Natural killer cell (primary cell): ENCODE measurements at regions not wholly inside any gene's neighbourhood (a gene's known extent, or its start where the extent isn't known, plus 50 kb on each side); places are given as distances from the start of the nearest gene placed in this dataset.

ENCODE experiments used
- ATAC-seq, 3 donors: fragments of 150-1000 bp in 2 of 3; fragments of 200-7000 bp in 1 of 3; cut with Tn5 transposase; 1 replicate in 1 of 3; 2 replicates in 2 of 3; pipeline ENCODE4 v1.10.0; 2021; ENCODE audit warnings: mild to moderate bottlenecking in 2 of 3, moderate library complexity in 2 of 3
- DNase-seq, 2 donors: peaks; one replicate each; pipeline versions ENCODE4 v3.0.0 to v3.0.0-alpha.2; 2013 to 2021; ENCODE audit warnings: mixed read lengths in 1 of 2
- H3K27ac ChIP-seq: one replicate; pipeline ENCODE4 v1.5.1; 2013; ENCODE audit warnings: mild to moderate bottlenecking, low read length
- H3K27me3 ChIP-seq: one replicate; pipeline ENCODE4 v1.6.1; 2013; ENCODE audit warnings: low read length; ENCODE audit not compliant: control insufficient read depth, insufficient read depth
- H3K36me3 ChIP-seq: one replicate; pipeline ENCODE4 v1.6.1; 2013; ENCODE audit warnings: low read length; ENCODE audit not compliant: control insufficient read depth, insufficient read depth
- H3K4me1 ChIP-seq: one replicate; pipeline ENCODE4 v1.6.1; 2013; ENCODE audit warnings: low read length; ENCODE audit not compliant: control insufficient read depth, insufficient read depth
- H3K4me3 ChIP-seq: one replicate; pipeline ENCODE4 v1.5.1; 2013; ENCODE audit warnings: low read length
- H3K9me3 ChIP-seq: one replicate; pipeline ENCODE4 v1.6.1; 2013; ENCODE audit warnings: low read length; ENCODE audit not compliant: control insufficient read depth, insufficient read depth
- H3K27ac Mint-ChIP-seq, 2 donors: one replicate each; pipeline ENCODE4 v1.8.0; 2022; ENCODE audit warnings: mild to moderate bottlenecking in 2 of 2, mixed read lengths in 2 of 2, moderate library complexity in 1 of 2
- H3K27me3 Mint-ChIP-seq, 2 donors: one replicate each; pipeline ENCODE4 v1.8.0; 2022; ENCODE audit warnings: low read depth in 2 of 2, mixed read lengths in 2 of 2
- H3K36me3 Mint-ChIP-seq: one replicate; pipeline ENCODE4 v1.8.0; 2022; ENCODE audit warnings: mixed read lengths
- H3K4me1 Mint-ChIP-seq, 2 donors: one replicate each; pipeline ENCODE4 v1.8.0; 2022; ENCODE audit warnings: mixed read lengths in 2 of 2
- H3K4me3 Mint-ChIP-seq: one replicate; pipeline ENCODE4 v1.8.0; 2022; ENCODE audit warnings: mild to moderate bottlenecking, moderate library complexity, mixed read lengths
- H3K9me3 Mint-ChIP-seq, 2 donors: one replicate each; pipeline ENCODE4 v1.8.0; 2022; ENCODE audit warnings: mixed read lengths in 2 of 2
- CTCF ChIP-seq: fragments of 200-600 bp; IDR thresholded peaks from one replicate; pipeline ENCODE4 v1.8.0; 2022; ENCODE audit warnings: antibody characterized with exemption
- WGBS: methylation state at CpG from one replicate; pipeline ENCODE4 v1.1.7; 2013; ENCODE audit warnings: missing lambda C conversion rate; ENCODE audit not compliant: insufficient coverage; 5-methylcytosine and 5-hydroxymethylcytosine counted together
- intact Hi-C: fragments of 100-400 bp; cut with micrococcal nuclease; formaldehyde crosslinking; loops from one replicate; pipeline ENCODE4 v1.14.2; 2022

- no peaks in the 10 kb centered on the region for H3K9me3 ChIP-seq
These were observed 341.9 kb upstream of the RORA start for GRCh38 chr15:61571026-61571425.

DNA sequence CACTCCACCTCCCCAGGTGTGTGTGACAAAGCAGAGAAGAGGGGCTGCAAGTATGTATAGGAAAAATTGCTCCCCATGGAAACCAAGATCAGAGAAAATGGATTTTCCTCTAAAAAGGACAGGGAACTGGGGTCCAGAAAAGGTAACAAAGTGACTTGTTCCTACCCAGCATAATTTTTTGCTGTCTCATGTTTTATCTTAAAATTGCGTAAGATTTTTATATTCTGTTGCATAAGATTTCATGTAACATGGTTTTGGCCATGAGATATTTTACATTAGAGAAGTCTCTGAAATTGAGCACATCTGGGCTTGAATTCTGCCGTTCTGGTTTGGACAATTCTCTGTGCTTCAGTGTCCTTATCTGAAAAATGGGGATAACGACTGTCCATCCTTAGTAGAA is 335.7 kb upstream of the RORA start:
- Histone ChIP-seq H3K4me3 (no peak overlapping the region), H3K4me1 (no peaks in the 10 kb centered on the region), H3K27ac (no peak overlapping the region), H3K9me3 (no peaks in the 10 kb centered on the region), H3K27me3 (no peaks in the 10 kb centered on the region), H3K36me3 (no peaks in the 10 kb centered on the region)
- Mint-ChIP-seq H3K27ac (no peak overlapping the region), H3K9me3 (no peaks in the 10 kb centered on the region), H3K4me3 (no peak overlapping the region), H3K36me3 (no peaks in the 10 kb centered on the region), H3K27me3 (peaks cover 16 to 47% of the 10 kb centered on the region in 2 donors), H3K4me1 (no peaks in the 10 kb centered on the region)
- DNase-seq (no peak), ATAC-seq (no peak)
- TF ChIP-seq CTCF = no peak
- intact Hi-C loops = no loop called here
- 69% methylated on average over 3 of the region's 3 CpGs for WGBS

More at GRCh38 chr15:61571026-61571425, 341.9 kb upstream of the RORA start:
- H3K27me3 Mint-ChIP-seq = peaks cover 6 to 16% of the 10 kb centered on the region in 2 donors
- Histone ChIP-seq H3K4me1 (no peaks in the 10 kb centered on the region), H3K27me3 (no peaks in the 10 kb centered on the region), H3K27ac (no peak overlapping the region), H3K36me3 (no peaks in the 10 kb centered on the region), H3K4me3 (no peak overlapping the region)
- WGBS = 88% methylated on average over 1 of the region's 1 CpG
- no peak overlapping the region for H3K27ac Mint-ChIP-seq
- H3K9me3 Mint-ChIP-seq = no peaks in the 10 kb centered on the region
- no peak for TF ChIP-seq CTCF
- DNase-seq (no peak), ATAC-seq (no peak)
- H3K4me3 Mint-ChIP-seq = no peak overlapping the region
- intact Hi-C loops = no loop called here
- no peaks in the 10 kb centered on the region for H3K36me3 Mint-ChIP-seq
- H3K4me1 Mint-ChIP-seq = no peaks in the 10 kb centered on the region

DNA sequence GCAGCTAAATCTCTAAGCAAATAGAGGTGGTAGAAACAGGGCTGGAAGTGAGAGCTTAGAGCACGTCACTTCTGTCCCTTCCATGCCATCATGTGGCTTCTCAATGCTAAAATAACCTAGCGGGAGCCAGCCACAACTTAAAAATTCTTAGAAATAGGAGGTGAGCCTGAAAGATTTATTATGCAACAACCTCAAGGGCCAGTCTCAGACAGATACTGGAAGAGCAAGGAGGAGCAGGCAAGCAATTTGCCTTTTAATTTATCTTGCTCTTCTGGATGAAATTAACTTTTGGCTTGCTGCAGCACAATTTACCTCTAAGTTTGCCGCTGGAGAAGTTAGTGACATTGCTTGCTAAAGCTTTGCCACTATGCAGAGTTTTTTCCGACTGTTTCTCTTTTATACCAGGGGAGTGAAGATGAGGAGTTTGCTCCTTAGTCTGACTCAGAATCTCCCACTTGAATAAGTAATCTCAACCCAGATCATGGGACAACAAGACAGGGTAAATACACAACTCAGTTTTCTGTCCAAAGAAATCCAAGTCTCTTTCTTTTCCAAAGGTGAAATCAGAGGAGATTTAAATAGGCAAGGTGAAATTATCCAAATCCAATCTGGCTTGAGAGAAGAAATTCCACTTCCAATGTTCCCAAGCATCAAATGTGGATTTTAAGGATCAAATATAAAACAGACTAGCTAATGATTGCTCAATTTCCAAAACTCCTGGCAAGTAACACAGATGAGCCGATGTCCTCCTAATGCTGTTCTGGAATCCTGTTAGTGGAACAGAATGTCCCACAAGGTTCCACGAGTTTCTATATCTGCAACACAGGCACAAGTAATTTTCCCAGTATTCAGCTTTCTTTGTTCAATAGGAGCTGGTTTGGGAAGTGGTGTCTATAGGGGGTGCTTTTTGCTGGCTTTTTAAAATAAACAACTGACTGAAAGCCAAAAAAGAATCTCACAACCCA is 329.4 kb upstream of the RORA start:
- Mint-ChIP-seq H3K4me1 (no peaks in the 10 kb centered on the region), H3K27me3 (peaks cover 12 to 46% of the 10 kb centered on the region in 2 donors), H3K27ac (no peak overlapping the region), H3K9me3 (no peaks in the 10 kb centered on the region), H3K4me3 (no peak overlapping the region), H3K36me3 (no peaks in the 10 kb centered on the region)
- H3K36me3 ChIP-seq = no peaks in the 10 kb centered on the region
- TF ChIP-seq CTCF = no peak
- no peak overlapping the region for H3K4me3 ChIP-seq
- no peaks in the 10 kb centered on the region for H3K4me1 ChIP-seq
- H3K9me3 ChIP-seq = no peaks in the 10 kb centered on the region
- intact Hi-C loops = no loop called here
- H3K27ac ChIP-seq = no peak overlapping the region
- DNase-seq = no peak
- no peaks in the 10 kb centered on the region for H3K27me3 ChIP-seq
- WGBS = 78% methylated on average over 4 of the region's 6 CpGs
- no peak for ATAC-seq
